Neural progenitor cell (in vitro differentiated cells): ENCODE measurements at regions not wholly inside any gene's neighbourhood (a gene's known extent, or its start where the extent isn't known, plus 50 kb on each side); places are given as distances from the start of the nearest gene placed in this dataset.

ENCODE experiments used
- DNase-seq: peaks from one replicate; pipeline ENCODE4 v3.0.0-alpha.2; 2016; ENCODE audit warnings: low spot score
- H2AFZ ChIP-seq: fragments of 200-600 bp; sonication (generic); replicated peaks from 2 replicates; pipeline ENCODE4 v1.6.1; 2016; ENCODE audit warnings: antibody characterized with exemption
- H3F3A ChIP-seq: fragments of 200-600 bp; sonication (generic); 2 replicates; pipeline ENCODE4 v1.6.1; 2016; ENCODE audit warnings: antibody characterized with exemption, low read depth
- H3K27ac ChIP-seq: fragments of 200-600 bp; sonication (generic); 2 replicates; pipeline ENCODE4 v1.5.1; 2016; ENCODE audit warnings: mild to moderate bottlenecking
- H3K27me3 ChIP-seq: fragments of 200-600 bp; sonication (generic); 2 replicates; pipeline ENCODE4 v1.6.1; 2016; ENCODE audit warnings: mild to moderate bottlenecking, moderate library complexity
- H3K36me3 ChIP-seq: fragments of 200-600 bp; sonication (generic); 2 replicates; pipeline ENCODE4 v1.5.1; 2016
- H3K4me1 ChIP-seq: fragments of 200-600 bp; sonication (generic); 2 replicates; pipeline ENCODE4 v1.6.1; 2016; ENCODE audit warnings: mixed run types
- H3K4me2 ChIP-seq: fragments of 200-600 bp; sonication (generic); 2 replicates; pipeline ENCODE4 v1.6.1; 2016
- H3K4me3 ChIP-seq: fragments of 200-600 bp; sonication (generic); 2 replicates; pipeline ENCODE4 v1.5.1; 2016
- H3K79me2 ChIP-seq: fragments of 200-600 bp; sonication (generic); 2 replicates; pipeline ENCODE4 v1.6.1; 2016; ENCODE audit warnings: low read depth
- H3K9ac ChIP-seq: fragments of 200-600 bp; sonication (generic); 2 replicates; pipeline ENCODE4 v1.6.1; 2016
- H3K9me3 ChIP-seq: fragments of 200-600 bp; sonication (generic); 2 replicates; pipeline ENCODE4 v1.5.1; 2016; ENCODE audit warnings: low read depth
- H4K20me1 ChIP-seq: fragments of 200-600 bp; sonication (generic); 2 replicates; pipeline ENCODE4 v1.6.1; 2016; ENCODE audit warnings: low read depth
- H3K27ac Mint-ChIP-seq: 3 replicates; pipeline ENCODE4 v1.8.0; 2021; ENCODE audit warnings: mixed read lengths
- H3K27me3 Mint-ChIP-seq: 2 replicates; pipeline ENCODE4 v1.8.0; 2022; ENCODE audit warnings: low read depth, mild to moderate bottlenecking, inconsistent platforms, moderate library complexity, mixed read lengths; ENCODE audit not compliant: insufficient read depth
- H3K36me3 Mint-ChIP-seq: 3 replicates; pipeline ENCODE4 v1.8.0; 2021; ENCODE audit warnings: mixed read lengths
- H3K4me1 Mint-ChIP-seq: 3 replicates; pipeline ENCODE4 v1.8.0; 2021; ENCODE audit warnings: mixed read lengths
- H3K4me3 Mint-ChIP-seq: 3 replicates; pipeline ENCODE4 v1.8.0; 2021; ENCODE audit warnings: mild to moderate bottlenecking, moderate library complexity, mixed read lengths
- H3K9me3 Mint-ChIP-seq: 3 replicates; pipeline ENCODE4 v1.8.0; 2020; ENCODE audit warnings: mixed read lengths
- EZH2 ChIP-seq: fragments of 200-600 bp; sonication (generic); IDR thresholded peaks from 2 replicates; pipeline ENCODE4 v1.6.1; 2017; ENCODE audit warnings: antibody characterized with exemption, mild to moderate bottlenecking, moderate library complexity
- EZH2phosphoT487 ChIP-seq: fragments of 200-600 bp; sonication (generic); IDR thresholded peaks from 2 replicates; pipeline ENCODE4 v1.6.1; 2017; ENCODE audit warnings: antibody characterized with exemption
- TF ChIP-seq, protein P1 (sequence below): fragments of 200-600 bp; sonication (generic); IDR thresholded peaks from 2 replicates; pipeline ENCODE4 v1.5.1; 2017; ENCODE audit warnings: antibody characterized with exemption, mild to moderate bottlenecking

DNA sequence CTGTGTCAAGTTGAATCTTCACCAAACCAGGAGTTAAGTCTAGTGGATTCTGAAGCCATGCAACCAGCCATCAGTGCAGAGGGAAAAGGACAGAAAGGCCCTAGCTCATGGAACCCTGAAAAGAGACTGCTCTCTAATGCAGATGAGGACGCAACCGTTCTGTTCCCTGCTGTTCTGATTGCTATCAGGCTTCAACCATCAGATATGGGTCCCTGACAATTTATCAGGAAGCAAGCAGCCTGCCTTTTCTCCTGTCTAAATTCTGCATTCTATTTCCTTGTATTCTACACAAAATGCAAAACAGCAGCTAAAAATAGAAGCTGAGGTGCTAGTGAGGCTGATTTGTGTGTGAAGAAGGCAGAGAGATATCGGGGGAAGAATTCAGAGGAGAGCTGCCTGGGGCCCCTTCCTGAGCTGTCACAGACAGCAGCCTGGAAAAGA, 68.4 kb upstream of the RTN4 start:
- Mint-ChIP-seq H3K36me3 (no peaks in the 10 kb centered on the region), H3K27me3 (peaks cover 2% of the 10 kb centered on the region), H3K4me1 (peaks cover 36% of the 10 kb centered on the region), H3K27ac (no peak overlapping the region), H3K4me3 (no peak overlapping the region), H3K9me3 (no peaks in the 10 kb centered on the region)
- peaks cover 25% of the 10 kb centered on the region for H3K4me1 ChIP-seq
- H3K27ac ChIP-seq: no peak overlapping the region
- H3F3A ChIP-seq: peaks cover 11% of the 10 kb centered on the region
- TF ChIP-seq, protein P1, sequence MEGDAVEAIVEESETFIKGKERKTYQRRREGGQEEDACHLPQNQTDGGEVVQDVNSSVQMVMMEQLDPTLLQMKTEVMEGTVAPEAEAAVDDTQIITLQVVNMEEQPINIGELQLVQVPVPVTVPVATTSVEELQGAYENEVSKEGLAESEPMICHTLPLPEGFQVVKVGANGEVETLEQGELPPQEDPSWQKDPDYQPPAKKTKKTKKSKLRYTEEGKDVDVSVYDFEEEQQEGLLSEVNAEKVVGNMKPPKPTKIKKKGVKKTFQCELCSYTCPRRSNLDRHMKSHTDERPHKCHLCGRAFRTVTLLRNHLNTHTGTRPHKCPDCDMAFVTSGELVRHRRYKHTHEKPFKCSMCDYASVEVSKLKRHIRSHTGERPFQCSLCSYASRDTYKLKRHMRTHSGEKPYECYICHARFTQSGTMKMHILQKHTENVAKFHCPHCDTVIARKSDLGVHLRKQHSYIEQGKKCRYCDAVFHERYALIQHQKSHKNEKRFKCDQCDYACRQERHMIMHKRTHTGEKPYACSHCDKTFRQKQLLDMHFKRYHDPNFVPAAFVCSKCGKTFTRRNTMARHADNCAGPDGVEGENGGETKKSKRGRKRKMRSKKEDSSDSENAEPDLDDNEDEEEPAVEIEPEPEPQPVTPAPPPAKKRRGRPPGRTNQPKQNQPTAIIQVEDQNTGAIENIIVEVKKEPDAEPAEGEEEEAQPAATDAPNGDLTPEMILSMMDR: no peak
- no peak for DNase-seq
- peak overlapping the region; percentile 69 for H2AFZ ChIP-seq
- no peaks in the 10 kb centered on the region for H3K79me2 ChIP-seq
- H3K36me3 ChIP-seq: no peaks in the 10 kb centered on the region
- H4K20me1 ChIP-seq: no peaks in the 10 kb centered on the region
- no peaks in the 10 kb centered on the region for H3K9me3 ChIP-seq
- no peak overlapping the region for H3K4me3 ChIP-seq
- H3K4me2 ChIP-seq: no peak overlapping the region
- no peaks in the 10 kb centered on the region for H3K27me3 ChIP-seq
- H3K9ac ChIP-seq: no peak overlapping the region

DNA sequence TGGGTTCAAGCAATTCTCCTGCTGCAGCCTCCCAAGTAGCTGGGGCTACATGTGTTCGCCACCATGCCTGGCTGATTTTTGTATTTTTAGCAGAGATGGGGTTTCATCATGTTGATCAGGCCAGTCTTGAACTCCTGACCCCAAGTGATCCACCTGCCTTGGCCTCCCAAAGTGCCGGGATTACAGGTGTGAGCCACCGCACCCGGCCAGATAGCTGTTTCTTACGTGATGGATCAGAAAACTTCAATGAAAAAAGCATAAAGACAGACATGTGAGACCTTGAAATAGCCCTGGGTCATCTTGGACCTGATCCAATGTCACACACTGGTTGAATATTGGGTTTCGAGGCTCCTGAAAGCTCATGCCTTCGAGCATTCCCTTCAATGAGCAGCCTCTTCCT, 66.7 kb upstream of the RTN4 start:
- no peaks in the 10 kb centered on the region for H3K27me3 ChIP-seq
- Mint-ChIP-seq H3K27me3 (peaks cover 2% of the 10 kb centered on the region), H3K27ac (no peak overlapping the region), H3K4me1 (peaks cover 46% of the 10 kb centered on the region), H3K36me3 (no peaks in the 10 kb centered on the region), H3K9me3 (no peaks in the 10 kb centered on the region), H3K4me3 (no peak overlapping the region)
- no peak overlapping the region for H2AFZ ChIP-seq
- H3K4me3 ChIP-seq: no peak overlapping the region
- no peak for DNase-seq
- no peak overlapping the region for H3K27ac ChIP-seq
- H3F3A ChIP-seq: peaks cover 6% of the 10 kb centered on the region
- no peaks in the 10 kb centered on the region for H3K9me3 ChIP-seq
- H3K9ac ChIP-seq: no peak overlapping the region
- no peaks in the 10 kb centered on the region for H3K36me3 ChIP-seq
- TF ChIP-seq, protein P1: no peak
- TF ChIP-seq EZH2phosphoT487 (no peak), EZH2 (no peak)
- no peaks in the 10 kb centered on the region for H4K20me1 ChIP-seq
- peaks cover 24% of the 10 kb centered on the region for H3K4me1 ChIP-seq
- H3K79me2 ChIP-seq: no peaks in the 10 kb centered on the region
- H3K4me2 ChIP-seq: no peak overlapping the region

GRCh38 chr2:55116598-55116964, 66.3 kb upstream of the RTN4 start:
- Histone ChIP-seq H3K9me3 (no peaks in the 10 kb centered on the region), H3K79me2 (no peaks in the 10 kb centered on the region), H4K20me1 (no peaks in the 10 kb centered on the region), H3K36me3 (no peaks in the 10 kb centered on the region), H3K9ac (no peak overlapping the region), H2AFZ (no peak overlapping the region), H3K4me1 (peaks cover 27% of the 10 kb centered on the region), H3K4me2 (no peak overlapping the region), H3K27ac (no peak overlapping the region), H3F3A (peaks cover 6% of the 10 kb centered on the region), H3K4me3 (no peak overlapping the region), H3K27me3 (no peaks in the 10 kb centered on the region)
- no peak overlapping the region for H3K27ac Mint-ChIP-seq
- no peaks in the 10 kb centered on the region for H3K36me3 Mint-ChIP-seq
- no peak for DNase-seq
- H3K27me3 Mint-ChIP-seq: peaks cover 2% of the 10 kb centered on the region
- TF ChIP-seq, protein P1: no peak
- TF ChIP-seq EZH2: no peak
- peaks cover 50% of the 10 kb centered on the region for H3K4me1 Mint-ChIP-seq
- no peak overlapping the region for H3K4me3 Mint-ChIP-seq
- no peaks in the 10 kb centered on the region for H3K9me3 Mint-ChIP-seq
